ENCODE measurements at regions not wholly inside any gene's neighbourhood (a gene's known extent, or its start where the extent isn't known, plus 50 kb on each side); places are given as distances from the start of the nearest gene placed in this dataset.

GRCh38 chr5:61216741-61217140 is 54.5 kb upstream of the SMIM15 start:
- TF ChIP-seq, protein P1, sequence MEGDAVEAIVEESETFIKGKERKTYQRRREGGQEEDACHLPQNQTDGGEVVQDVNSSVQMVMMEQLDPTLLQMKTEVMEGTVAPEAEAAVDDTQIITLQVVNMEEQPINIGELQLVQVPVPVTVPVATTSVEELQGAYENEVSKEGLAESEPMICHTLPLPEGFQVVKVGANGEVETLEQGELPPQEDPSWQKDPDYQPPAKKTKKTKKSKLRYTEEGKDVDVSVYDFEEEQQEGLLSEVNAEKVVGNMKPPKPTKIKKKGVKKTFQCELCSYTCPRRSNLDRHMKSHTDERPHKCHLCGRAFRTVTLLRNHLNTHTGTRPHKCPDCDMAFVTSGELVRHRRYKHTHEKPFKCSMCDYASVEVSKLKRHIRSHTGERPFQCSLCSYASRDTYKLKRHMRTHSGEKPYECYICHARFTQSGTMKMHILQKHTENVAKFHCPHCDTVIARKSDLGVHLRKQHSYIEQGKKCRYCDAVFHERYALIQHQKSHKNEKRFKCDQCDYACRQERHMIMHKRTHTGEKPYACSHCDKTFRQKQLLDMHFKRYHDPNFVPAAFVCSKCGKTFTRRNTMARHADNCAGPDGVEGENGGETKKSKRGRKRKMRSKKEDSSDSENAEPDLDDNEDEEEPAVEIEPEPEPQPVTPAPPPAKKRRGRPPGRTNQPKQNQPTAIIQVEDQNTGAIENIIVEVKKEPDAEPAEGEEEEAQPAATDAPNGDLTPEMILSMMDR (IDR thresholded peaks at IDR 0.05) = no peak
- TF ChIP-seq POLR2AphosphoS5 (IDR thresholded peaks at IDR 0.05) (no peak), POLR2A (IDR thresholded peaks at IDR 0.05) (no peak), EP300 (IDR thresholded peaks at IDR 0.05; ENCODE audit: low read depth) (no peak)

Measured in transverse colon (tissue), 4 donors.